HG03439 (cell line): ENCODE measurements at regions not wholly inside any gene's neighbourhood (a gene's known extent, or its start where the extent isn't known, plus 50 kb on each side); places are given as distances from the start of the nearest gene placed in this dataset.

Experiments
- ATAC-seq: cut with Tn5 transposase; IDR thresholded peaks from one replicate; pipeline ENCODE4 v1.9.1; 2021; ENCODE audit warnings: mild to moderate bottlenecking, moderate library complexity; ENCODE audit not compliant: unreplicated experiment

DNA sequence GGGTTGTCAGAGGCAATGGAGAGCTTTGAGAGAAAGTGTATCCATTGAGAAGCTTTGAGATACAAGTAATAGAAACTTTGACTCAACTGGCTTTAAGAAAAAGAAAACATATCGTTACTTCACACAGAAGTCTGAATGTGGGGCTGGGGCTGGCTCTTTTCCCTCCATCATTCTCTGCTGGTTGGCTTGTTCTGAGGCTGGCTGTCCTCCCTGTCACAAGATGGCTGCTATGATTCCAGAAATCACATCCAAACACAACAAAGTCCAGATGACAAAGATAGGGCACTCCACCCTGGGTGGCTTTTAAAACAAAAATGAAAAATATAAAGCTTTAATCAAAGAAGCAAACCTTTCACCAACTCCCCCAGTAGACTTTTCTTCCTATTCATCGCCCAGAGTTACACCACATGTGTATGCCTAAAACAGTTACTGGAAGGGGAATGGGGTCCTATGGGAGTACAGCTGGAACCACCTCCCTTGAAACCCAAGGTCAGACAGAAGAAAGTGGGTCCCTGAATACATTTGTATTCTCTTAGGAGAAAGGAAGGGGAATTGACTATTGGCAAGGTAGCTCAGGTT is 284.3 kb downstream of the GAS1 start:
- no peak for ATAC-seq

DNA sequence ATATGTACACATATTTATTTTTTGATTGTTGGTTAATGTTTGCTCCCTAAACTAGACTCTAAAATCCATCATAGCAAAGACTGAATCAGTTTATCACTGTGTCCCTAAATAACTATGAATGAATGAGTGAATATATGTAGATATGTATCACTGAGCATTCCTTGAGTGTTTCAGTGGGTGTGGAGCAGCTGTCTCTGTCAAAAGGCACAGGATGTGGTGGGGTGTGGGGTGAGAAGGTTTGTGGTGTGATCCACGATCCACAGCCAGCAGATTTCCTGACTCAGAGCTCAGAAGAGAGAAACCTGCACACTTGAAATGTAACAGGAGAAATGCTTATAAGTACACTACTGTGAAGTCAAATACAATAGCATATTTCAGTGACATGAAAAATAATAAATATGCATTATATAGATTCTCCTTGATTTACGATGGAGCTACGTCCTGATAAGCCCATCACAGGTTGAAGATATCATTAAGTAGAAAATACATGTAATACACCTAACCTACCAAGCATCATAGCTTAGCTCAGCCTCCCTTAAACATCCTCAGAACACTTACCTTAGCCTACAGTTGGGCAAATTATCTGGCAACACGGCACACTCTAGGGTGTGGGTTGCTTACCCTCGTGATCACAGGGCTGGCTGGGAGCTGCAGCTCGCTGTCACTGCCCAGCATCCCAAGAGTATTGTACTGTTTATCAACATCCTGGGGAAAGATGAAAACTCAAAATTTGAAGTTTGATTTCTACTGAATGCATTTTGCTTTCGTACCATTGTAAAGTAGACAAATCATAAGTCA is 287.0 kb downstream of the GAS1 start:
- ATAC-seq = no peak

DNA sequence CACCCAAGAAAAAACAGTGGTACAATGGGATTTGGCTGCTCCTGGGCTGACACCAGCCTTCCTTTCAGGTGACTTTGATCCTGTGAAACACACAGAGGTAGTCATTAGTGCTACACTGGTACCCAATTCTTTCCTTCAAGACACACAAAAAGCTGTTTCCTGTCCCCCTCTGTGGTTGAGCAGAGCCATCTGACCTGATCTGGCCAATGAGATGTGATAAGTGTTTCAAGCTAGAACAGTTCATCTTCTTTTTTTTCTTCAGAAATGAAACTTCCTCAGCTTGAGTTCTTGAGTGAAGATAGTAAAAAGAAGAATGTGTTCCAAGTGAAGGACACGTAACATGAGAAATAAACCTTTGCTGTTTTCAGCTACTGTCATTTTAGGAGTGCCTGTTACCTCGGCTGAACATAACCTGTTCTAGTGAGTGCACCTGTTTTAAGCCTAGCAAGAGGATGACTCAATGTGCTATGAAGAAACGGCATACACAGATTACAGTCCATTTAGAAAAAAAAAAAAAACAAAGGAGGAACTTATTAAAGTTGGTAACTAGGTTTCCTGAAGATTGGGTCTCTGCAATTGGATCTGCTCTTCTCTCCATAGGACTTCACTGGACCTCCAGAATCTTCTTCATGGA is 287.8 kb downstream of the GAS1 start:
- no peak for ATAC-seq

DNA sequence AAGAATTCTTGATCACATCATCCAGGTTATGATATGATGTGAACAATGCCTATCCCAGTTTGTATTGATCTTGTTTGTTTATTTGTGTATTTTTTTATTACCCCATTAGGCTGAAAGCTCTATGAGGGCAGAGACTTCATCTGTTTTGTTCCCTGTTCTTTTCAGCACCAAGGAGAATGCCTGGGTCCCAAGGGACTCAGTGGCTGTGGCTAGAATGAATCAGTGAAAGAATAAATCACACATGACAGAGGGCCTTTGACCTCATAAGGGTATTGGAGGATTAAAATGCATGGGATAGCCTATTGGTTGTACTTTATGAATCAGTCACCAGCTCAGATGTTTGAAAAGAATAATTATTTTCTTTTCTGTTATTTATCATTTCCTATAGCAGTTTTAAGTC is 292.2 kb downstream of the GAS1 start:
- ATAC-seq = no peak

DNA sequence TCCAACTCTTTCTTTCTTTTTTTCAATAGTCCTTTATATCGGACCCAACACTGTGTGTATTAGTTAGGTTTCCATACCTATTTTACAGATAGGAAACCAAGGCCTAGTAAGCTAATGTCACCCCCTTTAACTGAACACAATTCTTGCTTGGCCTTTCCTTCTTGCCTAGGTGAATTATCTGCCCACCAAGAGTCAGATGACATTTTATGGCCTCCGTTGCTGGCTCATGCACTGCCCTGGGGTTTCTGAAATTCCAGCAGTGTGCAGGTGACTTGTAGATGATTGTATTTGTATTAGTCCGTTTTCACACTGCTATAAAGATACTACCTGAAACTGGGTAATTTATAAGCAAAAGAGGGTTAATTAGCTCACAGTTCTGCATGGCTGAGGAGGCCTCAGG is 293.8 kb downstream of the GAS1 start:
- no peak for ATAC-seq

DNA sequence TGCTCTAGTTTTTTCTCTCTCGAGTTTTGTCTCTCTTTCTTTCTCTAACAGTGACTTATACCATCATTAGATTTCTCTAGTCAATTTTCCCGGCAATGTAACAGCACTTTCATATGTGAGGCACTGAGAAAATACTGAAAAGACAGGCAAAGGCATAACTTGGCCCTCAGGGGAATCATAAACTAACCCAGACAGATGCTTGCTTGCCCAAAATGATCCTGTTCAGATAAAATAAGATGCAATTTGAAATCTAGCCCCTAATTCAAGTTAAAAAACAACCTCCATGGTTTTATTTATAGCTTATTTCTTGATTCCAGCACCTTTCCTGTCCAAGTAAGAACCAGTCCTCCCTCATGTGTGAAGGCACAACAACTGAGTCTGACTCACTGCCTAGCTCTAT is 294.6 kb downstream of the GAS1 start:
- ATAC-seq = no peak

DNA sequence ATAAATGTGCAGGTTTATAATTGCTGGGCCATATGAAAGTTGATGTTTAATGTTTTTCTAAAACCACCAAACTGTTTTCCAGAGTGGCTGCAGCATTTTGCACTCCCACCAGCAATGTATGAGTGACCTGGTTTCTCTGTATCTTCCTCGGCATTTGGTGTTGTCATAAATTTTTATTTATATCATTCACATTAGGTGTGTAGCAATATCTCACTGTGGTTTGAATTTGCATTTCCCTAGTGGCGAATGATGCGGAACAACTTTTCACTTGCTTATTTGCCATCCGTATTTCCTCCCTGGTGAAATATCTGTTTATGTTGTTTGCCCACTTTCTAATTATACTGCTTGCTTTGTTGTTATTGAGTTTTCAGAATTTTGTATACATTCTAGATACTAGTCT is 295.7 kb upstream of the TUT7 start:
- no peak for ATAC-seq

DNA sequence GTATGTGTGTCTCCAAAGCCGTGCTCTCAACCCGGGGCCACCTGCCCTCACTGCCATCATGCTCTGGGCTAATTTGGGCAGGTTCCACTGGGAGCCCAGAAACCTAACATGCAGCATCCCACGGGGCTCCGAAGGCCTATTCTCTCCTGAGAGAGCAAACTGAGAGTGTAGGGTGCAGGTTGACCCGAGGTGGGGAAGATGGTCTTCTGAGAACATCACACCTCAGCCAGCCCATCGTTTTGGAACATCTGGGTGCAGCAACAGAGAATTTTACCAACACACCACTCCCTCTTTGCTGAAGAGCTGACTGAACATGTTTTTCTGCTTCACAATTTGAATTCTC is 294.6 kb upstream of the TUT7 start:
- ATAC-seq = no peak

DNA sequence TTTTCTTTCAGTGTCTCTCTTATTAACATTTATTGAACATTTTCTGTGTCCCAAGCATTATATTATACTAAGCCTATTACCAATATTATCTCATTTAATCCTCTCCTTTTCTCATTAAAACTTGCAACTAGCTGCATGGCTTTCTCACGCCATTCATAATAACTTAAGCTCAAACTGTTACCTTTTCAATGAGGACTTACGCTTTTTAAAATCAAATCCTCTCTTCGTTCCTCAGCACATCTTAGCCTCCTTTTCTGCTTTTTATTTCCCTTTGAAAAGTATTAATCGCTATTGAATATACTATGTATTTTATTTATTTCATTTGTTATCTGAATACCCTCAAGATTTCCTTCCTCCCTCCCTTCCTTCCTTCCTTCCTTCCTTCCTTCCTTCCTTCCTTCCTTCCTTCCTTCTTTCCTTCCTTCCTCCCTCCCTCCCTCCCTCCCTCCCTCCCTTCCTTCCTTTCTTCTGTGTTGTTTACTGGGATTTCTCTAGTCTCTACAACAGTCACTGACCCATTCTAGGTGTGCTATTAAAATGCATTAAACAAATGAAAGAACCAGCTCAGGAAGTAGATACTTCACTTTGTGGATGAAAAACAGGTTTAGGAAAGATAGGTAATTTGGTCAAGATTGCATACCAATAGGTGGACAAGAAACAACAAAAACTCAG is 294.1 kb upstream of the TUT7 start:
- ATAC-seq = no peak

DNA sequence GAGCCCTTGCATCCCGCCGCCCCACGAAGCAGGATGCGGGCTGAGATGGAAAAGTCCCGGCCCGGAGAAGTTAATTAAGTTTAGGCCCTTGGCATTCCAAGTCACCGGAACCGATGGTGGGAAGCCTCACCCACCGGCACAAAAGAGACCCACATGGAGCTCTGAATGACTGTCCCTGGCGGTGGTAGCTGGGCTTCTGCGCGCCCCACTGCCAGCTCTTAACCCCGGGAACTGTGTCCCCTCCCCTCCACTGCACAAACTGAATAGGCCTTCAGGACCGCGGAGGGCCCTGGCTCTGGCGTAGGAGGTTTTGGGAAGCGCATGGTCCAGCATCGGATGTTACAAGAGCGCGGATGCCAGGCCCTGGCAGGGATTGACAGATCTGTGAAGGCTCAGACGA is 291.1 kb upstream of the TUT7 start:
- ATAC-seq = no peak

DNA sequence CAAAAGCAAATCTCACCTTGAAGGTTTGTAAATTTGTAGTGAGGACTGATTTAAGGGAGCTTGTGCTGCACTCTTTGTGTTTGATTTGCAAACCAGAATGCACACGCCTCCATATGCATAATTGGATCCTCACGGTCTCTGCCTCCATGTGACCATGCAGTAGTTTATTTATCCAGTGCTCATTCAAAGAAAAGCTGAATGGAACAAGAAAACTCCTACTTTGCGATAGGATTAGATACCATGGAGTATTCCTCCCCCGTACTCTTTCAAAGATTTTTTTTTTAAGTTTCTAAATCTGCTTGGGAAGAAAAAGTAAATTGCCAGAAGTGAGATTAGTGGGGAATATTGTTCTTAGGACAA is 290.4 kb upstream of the TUT7 start:
- ATAC-seq = no peak

DNA sequence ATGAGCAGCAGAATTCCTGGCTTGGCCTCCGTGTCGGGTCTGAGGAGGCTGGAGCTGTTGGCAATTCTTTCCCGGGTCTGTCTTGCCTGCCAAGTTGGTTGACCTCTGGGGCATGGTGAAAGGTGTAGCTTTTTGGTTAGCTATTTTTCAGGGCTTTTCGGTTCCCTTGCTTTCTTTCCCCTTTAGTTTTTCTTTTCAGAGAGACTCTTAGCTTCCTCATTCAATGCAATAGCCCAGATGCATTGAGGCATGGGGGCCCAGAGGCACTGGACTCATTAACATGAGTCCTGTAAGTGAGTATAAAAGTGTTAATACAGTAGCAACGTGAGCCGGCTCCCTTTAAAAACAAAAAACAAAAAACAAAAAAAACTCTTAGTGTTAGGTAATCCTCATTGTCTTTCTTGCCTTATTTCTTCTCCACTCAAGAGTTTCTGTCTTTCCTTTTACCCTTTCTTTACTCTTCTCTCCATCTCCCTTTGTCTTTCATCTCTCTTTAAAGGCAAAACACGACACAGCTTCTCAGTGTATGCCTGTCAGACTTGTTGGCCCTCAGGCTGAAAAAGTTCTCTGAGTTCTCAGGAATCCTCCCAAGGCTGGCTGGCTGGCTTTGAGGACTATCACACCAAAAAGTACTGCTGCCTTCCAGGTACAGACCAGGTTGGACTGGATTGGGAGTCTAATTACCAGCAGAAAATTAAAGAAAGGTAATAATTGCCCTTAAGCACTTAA is 289.9 kb upstream of the TUT7 start:
- no peak for ATAC-seq

DNA sequence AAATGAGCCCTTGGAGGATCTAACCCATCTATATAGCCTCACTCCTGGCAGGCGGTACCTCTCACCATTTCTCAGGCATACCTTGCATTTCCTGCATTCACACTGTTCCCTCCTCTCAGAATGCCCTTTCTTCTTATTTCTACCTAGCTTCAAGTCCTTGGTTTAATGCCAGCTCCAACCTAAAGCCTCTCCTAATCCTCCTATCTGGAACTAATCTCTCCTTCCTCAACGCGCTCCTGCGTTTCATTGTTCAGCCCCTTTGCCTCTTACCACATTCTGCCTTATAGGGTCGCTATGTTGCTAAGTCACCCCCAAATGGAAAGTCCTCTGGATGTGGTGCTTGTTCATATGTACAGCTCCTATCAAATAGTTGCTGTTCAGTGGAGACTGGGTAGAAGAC is 288.5 kb upstream of the TUT7 start:
- no peak for ATAC-seq

DNA sequence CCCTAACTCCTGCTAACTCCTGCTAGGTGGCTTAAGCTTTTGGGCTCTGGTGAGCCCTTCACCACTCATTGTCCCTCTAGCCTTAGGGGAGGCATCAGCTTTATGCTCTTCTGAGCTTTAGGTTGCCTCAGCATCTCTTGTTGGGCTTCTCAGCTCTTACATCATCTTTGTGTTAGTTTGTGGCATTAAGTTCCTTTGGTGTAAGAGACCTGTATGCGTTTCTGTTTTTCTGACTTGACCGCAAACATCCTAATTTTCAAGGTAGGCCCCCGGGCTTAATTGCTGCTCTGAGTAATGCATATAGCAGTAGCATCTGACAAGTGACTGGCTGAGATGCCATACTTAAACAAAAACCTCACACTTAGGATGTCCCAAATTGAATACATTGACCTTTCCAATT is 287.8 kb upstream of the TUT7 start:
- no peak for ATAC-seq

DNA sequence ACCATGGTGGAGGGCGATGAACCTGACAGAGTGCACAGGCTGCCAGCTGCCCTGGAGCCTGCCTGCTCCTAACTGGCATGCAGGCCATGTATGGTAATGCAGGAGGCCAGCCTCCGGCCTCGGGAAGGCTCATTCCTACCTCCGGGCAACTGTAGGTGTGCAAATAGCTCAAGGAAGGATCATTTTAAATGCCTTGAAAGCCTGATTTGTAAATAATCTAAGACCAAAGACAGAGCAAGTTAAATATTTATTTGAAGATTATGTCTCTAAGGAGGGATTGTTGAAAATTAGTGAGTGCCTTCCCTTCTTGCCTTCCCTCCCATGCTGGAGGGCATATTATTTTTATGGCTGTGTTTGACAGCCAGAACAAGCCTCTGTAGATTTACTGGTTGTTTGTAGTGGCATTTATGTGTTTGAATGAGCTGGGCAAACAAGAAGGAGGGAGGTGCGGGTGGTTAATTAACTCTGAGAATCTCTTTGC is 285.7 kb upstream of the TUT7 start:
- ATAC-seq = no peak

DNA sequence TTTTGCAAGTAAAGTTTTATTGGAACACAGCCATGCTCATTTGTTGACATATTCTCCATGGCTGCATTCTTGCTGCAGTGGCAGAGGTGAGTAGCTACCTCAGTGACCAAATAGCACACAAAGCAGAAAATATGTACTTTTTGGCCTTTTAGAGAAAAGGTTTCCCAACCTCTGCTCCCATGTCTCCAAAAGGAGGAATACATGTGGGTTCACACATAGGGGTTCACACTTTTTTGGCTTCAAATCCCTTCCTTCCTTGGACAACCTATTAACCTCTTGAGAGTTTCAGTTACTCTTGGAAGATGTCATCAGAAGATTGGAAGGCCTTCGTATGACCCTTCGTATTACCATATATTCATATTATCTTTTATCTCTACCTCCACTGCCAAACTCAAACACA is 285.1 kb upstream of the TUT7 start:
- no peak for ATAC-seq

DNA sequence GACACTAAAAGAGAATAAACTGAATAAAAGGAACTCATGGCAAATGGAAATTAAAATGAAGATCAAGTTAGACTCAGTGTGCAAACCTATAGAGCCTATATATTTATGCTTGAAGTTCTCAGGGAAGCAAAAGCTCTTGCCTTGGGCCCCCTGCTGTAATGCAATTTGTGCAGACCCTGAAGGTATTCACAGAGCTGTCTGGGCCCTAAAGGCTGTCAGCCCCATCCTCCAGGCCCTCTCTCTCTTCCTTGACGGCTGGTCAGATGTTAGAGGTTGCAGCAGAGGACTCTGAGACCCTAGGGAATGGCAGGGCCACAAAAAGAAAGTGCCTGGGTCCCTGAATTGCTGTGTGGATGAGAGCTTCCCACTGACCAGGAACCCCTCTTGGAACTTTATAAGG is 283.9 kb upstream of the TUT7 start:
- no peak for ATAC-seq

DNA sequence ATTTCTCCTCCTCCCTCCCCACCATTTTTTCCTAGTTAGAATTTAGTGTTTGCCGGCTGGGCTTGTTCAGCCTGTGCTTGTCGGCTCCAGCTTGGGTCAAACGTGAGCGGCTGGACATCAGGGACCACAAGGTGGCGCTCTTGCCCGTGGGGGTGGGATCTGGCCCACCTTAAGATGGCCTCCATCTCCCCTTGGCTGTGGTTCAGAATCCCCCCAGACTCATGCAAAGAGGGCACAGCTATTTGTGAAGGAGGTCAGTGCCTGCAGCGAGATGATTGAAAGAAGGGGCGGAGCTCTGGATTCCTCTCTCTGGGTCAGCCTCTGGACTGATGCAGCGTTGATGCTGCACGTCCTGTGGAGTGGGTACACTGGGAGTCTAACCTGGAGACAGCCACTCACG is 283.3 kb upstream of the TUT7 start:
- no peak for ATAC-seq

DNA sequence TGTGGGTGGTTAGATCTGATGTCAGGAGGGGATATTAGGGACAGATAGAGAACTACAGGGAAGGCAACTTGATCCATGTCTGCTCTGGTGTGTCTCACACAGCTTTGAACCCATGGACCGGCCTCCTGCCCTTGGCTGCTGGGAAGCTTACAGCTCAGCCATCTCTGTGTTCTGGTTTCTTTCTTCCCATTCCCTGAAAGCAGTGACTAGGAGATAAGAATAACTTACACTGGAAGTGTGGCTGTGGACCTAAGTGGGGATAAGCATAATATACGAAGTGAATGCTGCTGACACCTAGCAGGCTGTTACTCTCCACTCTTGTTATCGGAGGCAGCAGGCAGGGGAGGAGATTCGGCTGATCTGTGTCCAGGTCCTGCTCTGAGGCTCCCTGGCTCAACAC is 282.3 kb upstream of the TUT7 start:
- no peak for ATAC-seq

DNA sequence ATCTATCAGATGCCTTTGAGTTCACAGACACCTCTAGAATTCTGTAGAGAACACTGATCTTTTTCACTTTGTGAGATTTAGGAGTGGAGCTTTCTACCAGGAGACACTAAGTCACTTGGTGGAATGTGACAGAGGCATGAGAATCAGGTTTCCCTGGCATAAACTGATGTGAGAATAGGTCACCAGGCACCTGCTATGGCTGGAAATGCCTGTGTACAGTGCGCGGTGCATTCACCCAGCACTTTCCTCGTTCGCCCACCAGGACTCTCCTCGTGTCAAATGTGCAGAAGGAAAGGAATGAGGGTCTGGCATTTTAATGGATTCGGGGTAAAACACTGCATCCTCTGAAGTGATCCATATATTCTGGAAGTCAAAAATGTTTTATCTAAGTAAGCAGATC is 281.8 kb upstream of the TUT7 start:
- no peak for ATAC-seq

DNA sequence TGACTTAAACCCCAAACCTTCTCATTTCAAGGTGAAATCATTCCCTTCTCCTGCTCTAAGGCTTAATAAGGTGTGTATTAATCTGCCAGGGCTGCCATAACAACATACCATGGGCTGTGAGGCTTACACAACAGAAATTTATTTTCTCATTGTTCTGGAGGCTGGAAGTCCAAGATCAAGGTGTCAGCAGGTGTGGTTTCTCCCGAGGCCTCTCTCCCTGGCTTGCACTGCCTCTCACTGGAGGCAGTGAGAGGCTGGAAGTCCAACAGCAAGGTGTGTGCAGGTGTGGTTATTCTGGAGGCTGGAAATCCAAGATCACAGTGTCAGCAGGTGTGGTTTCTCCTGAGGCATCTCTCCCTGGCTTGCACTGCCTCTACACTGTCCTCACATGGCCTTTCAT is 280.3 kb upstream of the TUT7 start:
- no peak for ATAC-seq
